SK-N-SH treated with all-trans-retinoic acid at 6 μM for 48 hours (cell line): ENCODE measurements at regions not wholly inside any gene's neighbourhood (a gene's known extent, or its start where the extent isn't known, plus 50 kb on each side); places are given as distances from the start of the nearest gene placed in this dataset.

Experiments
- ATAC-seq: fragments of 200-7000 bp; cut with Tn5 transposase; 3 replicates; pipeline ENCODE4 v1.9.1; 2020; ENCODE audit warnings: mild to moderate bottlenecking, moderate library complexity
- BACH2 ChIP-seq: fragments of 250-450 bp; sonication (Bioruptor Pico); IDR thresholded peaks from 2 replicates; pipeline ENCODE4 v1.9.0; 2021; ENCODE audit warnings: mild to moderate bottlenecking, borderline replicate concordance
- CSDC2 ChIP-seq: fragments of 250-450 bp; sonication (Bioruptor Pico); IDR thresholded peaks from 2 replicates; pipeline ENCODE4 v1.5.0; 2020; ENCODE audit warnings: mild to moderate bottlenecking, moderate library complexity
- ESRRG ChIP-seq: fragments of 250-450 bp; sonication (Bioruptor Pico); IDR thresholded peaks from 2 replicates; pipeline ENCODE4 v1.6.1; 2021; ENCODE audit warnings: mild to moderate bottlenecking
- GLIS3 ChIP-seq: fragments of 250-450 bp; sonication (Bioruptor Pico); IDR thresholded peaks from 2 replicates; pipeline ENCODE4 v1.5.0; 2020; ENCODE audit warnings: mild to moderate bottlenecking, moderate library complexity
- PPARA ChIP-seq: fragments of 250-450 bp; sonication (Bioruptor Pico); IDR thresholded peaks from 2 replicates; pipeline ENCODE4 v1.5.0; 2020; ENCODE audit warnings: mild to moderate bottlenecking, borderline replicate concordance
- SNAI2 ChIP-seq: fragments of 250-450 bp; sonication (Bioruptor Pico); IDR thresholded peaks from 2 replicates; pipeline ENCODE4 v1.5.0; 2020; ENCODE audit warnings: mild to moderate bottlenecking, moderate library complexity
- ZC3H10 ChIP-seq: fragments of 250-450 bp; sonication (Bioruptor Pico); IDR thresholded peaks from 2 replicates; pipeline ENCODE4 v1.5.1; 2021; ENCODE audit warnings: mild to moderate bottlenecking, moderate library complexity
- ZFP3 ChIP-seq: fragments of 250-450 bp; sonication (Bioruptor Pico); IDR thresholded peaks from 2 replicates; pipeline ENCODE4 v1.5.0; 2020; ENCODE audit warnings: mild to moderate bottlenecking, moderate library complexity
- ZFP30 ChIP-seq: fragments of 450-650 bp; formaldehyde crosslinking; IDR thresholded peaks from 2 replicates; pipeline ENCODE4 v1.5.0; 2022; ENCODE audit warnings: mild to moderate bottlenecking, moderate library complexity
- ZNF565 ChIP-seq: fragments of 450-650 bp; formaldehyde crosslinking; conservative IDR thresholded peaks from 2 replicates; pipeline ENCODE4 v1.5.0; 2020; ENCODE audit warnings: low read depth, mild to moderate bottlenecking, moderate library complexity
- ZNF70 ChIP-seq: fragments of 450-650 bp; formaldehyde crosslinking; IDR thresholded peaks from 2 replicates; pipeline ENCODE4 v1.5.0; 2020; ENCODE audit warnings: mild to moderate bottlenecking, moderate library complexity
- ZNF8 ChIP-seq: fragments of 450-650 bp; formaldehyde crosslinking; IDR thresholded peaks from 2 replicates; pipeline ENCODE4 v1.5.0; 2020; ENCODE audit warnings: mild to moderate bottlenecking, moderate library complexity
- TF ChIP-seq, protein P1 (sequence below): fragments of 250-450 bp; sonication (Bioruptor Pico); IDR thresholded peaks from 2 replicates; pipeline ENCODE4 v1.8.0; 2020; ENCODE audit warnings: mild to moderate bottlenecking, moderate library complexity, borderline replicate concordance
- TF ChIP-seq, protein P2 (sequence below): fragments of 250-450 bp; sonication (Bioruptor Pico); IDR thresholded peaks from 2 replicates; pipeline ENCODE4 v1.5.1; 2021; ENCODE audit warnings: mild to moderate bottlenecking, moderate library complexity
- TF ChIP-seq, protein P3 (sequence below): fragments of 250-450 bp; sonication (Bioruptor Pico); IDR thresholded peaks from 2 replicates; pipeline ENCODE4 v1.5.0; 2020; ENCODE audit warnings: mild to moderate bottlenecking, moderate library complexity
- TF ChIP-seq, protein P4 (sequence below): fragments of 250-450 bp; sonication (Bioruptor Pico); IDR thresholded peaks from 2 replicates; pipeline ENCODE4 v1.5.1; 2020; ENCODE audit warnings: low read depth, mild to moderate bottlenecking, moderate library complexity

DNA sequence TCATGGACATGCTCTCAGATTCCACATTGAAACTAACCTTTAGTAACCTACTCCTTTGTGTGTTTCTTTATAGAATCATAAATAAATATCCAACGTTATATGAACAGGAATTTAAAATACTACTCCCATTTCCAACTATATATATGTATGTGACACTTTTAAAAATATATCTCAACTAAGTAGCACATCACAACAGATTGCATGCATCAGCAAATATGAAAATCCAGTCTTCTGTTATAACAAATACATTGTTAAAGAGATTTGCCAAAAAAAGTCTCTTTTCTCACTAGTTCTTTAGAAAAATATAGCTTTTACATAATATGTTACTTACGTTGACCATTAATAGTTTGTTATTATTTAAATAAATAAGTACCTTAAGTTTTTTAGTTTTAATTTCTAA lies 1608.6 kb upstream of the RAG2 start:
- ATAC-seq: no peak
- TF ChIP-seq, protein P1, sequence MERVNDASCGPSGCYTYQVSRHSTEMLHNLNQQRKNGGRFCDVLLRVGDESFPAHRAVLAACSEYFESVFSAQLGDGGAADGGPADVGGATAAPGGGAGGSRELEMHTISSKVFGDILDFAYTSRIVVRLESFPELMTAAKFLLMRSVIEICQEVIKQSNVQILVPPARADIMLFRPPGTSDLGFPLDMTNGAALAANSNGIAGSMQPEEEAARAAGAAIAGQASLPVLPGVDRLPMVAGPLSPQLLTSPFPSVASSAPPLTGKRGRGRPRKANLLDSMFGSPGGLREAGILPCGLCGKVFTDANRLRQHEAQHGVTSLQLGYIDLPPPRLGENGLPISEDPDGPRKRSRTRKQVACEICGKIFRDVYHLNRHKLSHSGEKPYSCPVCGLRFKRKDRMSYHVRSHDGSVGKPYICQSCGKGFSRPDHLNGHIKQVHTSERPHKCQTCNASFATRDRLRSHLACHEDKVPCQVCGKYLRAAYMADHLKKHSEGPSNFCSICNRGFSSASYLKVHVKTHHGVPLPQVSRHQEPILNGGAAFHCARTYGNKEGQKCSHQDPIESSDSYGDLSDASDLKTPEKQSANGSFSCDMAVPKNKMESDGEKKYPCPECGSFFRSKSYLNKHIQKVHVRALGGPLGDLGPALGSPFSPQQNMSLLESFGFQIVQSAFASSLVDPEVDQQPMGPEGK (CRISPR knock-in tag): no peak
- TF ChIP-seq SNAI2 (CRISPR knock-in tag): no peak
- TF ChIP-seq, protein P2, sequence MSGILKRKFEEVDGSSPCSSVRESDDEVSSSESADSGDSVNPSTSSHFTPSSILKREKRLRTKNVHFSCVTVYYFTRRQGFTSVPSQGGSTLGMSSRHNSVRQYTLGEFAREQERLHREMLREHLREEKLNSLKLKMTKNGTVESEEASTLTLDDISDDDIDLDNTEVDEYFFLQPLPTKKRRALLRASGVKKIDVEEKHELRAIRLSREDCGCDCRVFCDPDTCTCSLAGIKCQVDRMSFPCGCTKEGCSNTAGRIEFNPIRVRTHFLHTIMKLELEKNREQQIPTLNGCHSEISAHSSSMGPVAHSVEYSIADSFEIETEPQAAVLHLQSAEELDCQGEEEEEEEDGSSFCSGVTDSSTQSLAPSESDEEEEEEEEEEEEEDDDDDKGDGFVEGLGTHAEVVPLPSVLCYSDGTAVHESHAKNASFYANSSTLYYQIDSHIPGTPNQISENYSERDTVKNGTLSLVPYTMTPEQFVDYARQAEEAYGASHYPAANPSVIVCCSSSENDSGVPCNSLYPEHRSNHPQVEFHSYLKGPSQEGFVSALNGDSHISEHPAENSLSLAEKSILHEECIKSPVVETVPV (CRISPR knock-in tag): no peak
- no peak for TF ChIP-seq ZC3H10 (CRISPR knock-in tag)

DNA sequence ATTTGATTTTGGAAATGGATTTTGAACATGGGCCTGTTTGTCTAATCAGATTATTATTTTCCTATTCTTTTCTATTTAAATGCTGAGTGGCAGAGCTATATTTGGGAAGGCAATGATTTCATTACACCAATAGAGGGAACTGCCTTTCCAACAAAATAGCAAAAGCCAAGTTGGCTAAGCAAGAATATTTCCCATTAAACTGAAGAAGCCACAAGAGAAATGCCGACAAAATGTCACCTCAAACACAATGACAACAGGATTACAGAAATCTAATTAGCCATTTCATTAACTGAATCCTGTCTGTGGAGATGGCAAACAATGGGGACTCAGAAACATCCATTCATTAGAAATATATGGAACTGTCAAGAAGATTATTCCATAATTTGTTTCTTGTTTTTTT lies 1593.1 kb upstream of the RAG2 start:
- TF ChIP-seq SNAI2 (CRISPR knock-in tag): no peak
- TF ChIP-seq ZFP30 (CRISPR knock-in tag): no peak
- TF ChIP-seq ZFP3: no peak
- TF ChIP-seq ZNF70: no peak
- no peak for TF ChIP-seq ESRRG
- TF ChIP-seq ZNF565 (CRISPR knock-in tag): no peak
- TF ChIP-seq BACH2 (CRISPR knock-in tag): no peak
- no peak for TF ChIP-seq PPARA
- TF ChIP-seq, protein P3, sequence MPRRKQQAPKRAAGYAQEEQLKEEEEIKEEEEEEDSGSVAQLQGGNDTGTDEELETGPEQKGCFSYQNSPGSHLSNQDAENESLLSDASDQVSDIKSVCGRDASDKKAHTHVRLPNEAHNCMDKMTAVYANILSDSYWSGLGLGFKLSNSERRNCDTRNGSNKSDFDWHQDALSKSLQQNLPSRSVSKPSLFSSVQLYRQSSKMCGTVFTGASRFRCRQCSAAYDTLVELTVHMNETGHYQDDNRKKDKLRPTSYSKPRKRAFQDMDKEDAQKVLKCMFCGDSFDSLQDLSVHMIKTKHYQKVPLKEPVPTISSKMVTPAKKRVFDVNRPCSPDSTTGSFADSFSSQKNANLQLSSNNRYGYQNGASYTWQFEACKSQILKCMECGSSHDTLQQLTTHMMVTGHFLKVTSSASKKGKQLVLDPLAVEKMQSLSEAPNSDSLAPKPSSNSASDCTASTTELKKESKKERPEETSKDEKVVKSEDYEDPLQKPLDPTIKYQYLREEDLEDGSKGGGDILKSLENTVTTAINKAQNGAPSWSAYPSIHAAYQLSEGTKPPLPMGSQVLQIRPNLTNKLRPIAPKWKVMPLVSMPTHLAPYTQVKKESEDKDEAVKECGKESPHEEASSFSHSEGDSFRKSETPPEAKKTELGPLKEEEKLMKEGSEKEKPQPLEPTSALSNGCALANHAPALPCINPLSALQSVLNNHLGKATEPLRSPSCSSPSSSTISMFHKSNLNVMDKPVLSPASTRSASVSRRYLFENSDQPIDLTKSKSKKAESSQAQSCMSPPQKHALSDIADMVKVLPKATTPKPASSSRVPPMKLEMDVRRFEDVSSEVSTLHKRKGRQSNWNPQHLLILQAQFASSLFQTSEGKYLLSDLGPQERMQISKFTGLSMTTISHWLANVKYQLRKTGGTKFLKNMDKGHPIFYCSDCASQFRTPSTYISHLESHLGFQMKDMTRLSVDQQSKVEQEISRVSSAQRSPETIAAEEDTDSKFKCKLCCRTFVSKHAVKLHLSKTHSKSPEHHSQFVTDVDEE (CRISPR knock-in tag): no peak
- TF ChIP-seq CSDC2 (CRISPR knock-in tag): no peak
- no peak for TF ChIP-seq ZC3H10 (CRISPR knock-in tag)
- no peak for TF ChIP-seq ZNF8 (CRISPR knock-in tag)
- TF ChIP-seq, protein P2 (CRISPR knock-in tag): no peak
- TF ChIP-seq, protein P4, sequence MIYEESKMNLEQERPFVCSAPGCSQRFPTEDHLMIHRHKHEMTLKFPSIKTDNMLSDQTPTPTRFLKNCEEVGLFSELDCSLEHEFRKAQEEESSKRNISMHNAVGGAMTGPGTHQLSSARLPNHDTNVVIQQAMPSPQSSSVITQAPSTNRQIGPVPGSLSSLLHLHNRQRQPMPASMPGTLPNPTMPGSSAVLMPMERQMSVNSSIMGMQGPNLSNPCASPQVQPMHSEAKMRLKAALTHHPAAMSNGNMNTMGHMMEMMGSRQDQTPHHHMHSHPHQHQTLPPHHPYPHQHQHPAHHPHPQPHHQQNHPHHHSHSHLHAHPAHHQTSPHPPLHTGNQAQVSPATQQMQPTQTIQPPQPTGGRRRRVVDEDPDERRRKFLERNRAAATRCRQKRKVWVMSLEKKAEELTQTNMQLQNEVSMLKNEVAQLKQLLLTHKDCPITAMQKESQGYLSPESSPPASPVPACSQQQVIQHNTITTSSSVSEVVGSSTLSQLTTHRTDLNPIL (CRISPR knock-in tag): no peak
- TF ChIP-seq GLIS3 (CRISPR knock-in tag): no peak
- no peak for ATAC-seq

DNA sequence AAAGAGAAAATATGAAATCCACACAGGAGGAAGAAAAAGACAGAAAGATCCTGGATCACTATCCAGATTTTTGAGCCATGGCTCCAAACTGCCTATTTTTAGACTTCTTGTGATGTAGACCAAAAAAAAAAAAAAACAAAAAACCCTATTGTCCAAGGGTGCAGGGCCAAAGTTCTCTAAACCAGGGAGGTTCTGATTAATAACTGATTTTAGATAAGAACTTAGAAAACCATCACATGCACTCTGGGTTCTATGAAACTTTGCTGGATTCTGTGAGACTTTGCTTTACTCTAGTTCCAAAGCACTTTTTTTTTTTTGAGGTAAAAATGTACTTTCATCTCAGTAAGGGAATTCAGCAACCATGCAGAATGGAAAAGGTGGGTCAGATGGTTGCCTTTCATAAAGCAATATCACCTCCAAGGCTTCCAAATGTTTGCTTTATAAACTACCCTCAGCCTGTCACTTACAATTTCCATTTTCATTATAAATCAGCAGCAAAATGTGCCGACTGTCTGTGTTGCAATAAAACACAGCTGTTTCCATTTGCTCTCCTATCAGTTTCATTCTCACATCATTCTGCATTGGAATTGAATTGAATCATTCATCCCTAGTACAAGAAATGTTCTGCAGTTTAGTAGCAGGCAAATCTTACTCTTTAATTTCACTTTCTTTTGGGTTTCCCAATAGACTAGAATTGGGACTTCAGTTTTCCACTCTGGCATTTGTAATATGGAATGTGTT lies 1584.3 kb upstream of the RAG2 start:
- no peak for ATAC-seq
- TF ChIP-seq ESRRG (no peak), ZC3H10 (CRISPR knock-in tag) (no peak)

DNA sequence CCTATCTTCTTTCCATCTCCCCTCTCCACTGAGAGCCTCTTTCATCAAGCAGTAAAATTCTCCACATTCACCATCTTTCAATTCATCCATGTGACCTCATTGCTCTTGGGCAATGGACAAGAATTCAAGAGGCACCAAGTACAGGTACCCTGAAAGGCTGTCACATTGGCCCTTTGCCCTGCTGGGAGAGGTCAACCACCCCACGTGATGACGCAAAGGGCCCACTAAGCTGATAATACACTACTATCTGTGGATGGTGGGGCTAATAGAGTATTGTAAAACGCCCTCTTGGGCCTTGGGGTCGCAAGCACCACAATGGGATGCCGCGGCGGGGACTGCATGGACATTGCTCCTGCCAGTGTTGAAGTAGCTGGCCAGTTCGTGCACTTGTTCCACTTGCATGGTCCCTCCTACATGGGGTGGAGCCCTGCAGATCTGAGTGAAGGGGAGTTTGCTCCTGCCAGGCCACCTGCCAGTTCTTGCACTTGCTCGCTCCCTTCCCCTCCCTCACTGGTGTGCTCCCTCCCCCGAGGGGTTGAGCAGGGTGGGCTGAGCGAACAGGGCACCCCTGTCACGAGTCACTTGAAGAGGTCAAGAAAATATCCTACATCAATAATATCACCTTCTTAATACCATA lies 1578.8 kb upstream of the RAG2 start:
- TF ChIP-seq ZFP3: no peak
- no peak for ATAC-seq

DNA sequence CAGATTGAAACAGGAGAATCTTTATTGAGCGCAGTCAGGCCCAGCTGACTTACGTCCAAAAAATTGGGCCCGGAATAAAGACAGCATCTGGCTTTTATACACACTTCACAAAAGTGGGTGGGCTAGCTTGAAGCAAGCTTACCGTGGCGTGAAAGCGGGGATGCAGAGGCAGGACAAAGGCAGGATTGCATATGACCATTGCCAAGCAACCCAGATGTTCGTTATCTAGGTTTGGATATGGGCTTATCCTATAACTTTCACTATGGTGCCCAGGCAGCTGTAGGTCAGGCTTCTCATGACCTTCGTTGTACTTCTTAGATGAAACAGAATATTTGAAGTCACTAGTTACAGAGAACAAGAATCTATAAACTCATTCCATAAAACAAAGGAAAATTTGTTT lies 1575.6 kb upstream of the RAG2 start:
- no peak for ATAC-seq
- TF ChIP-seq, protein P4 (CRISPR knock-in tag): no peak
- TF ChIP-seq, protein P1 (CRISPR knock-in tag): no peak
- TF ChIP-seq, protein P3 (CRISPR knock-in tag): no peak
- no peak for TF ChIP-seq ESRRG
- no peak for TF ChIP-seq ZNF8 (CRISPR knock-in tag)
- no peak for TF ChIP-seq GLIS3 (CRISPR knock-in tag)
- TF ChIP-seq ZC3H10 (CRISPR knock-in tag): no peak
